Kidney (tissue), 13 donors: ENCODE measurements at regions not wholly inside any gene's neighbourhood (a gene's known extent, or its start where the extent isn't known, plus 50 kb on each side); places are given as distances from the start of the nearest gene placed in this dataset.

Source experiments
- DNase-seq, 5 donors: peaks; one replicate each; pipeline ENCODE4 v3.0.0-alpha.2; 2013 to 2020
- FAIRE-seq: peaks from 2 replicates; lab custom pipeline; 2012; peaks lifted over from hg19 to GRCh38; lab: Jason Lieb, UNC
- H3K27ac ChIP-seq, 2 donors: one replicate each; pipeline ENCODE4 v1.7.0; 2013; ENCODE audit warnings: low read depth in 2 of 2, low read length in 2 of 2, inconsistent platforms in 1 of 2
- H3K27me3 ChIP-seq: one replicate; pipeline ENCODE4 v1.7.1; 2013; ENCODE audit warnings: low read length, inconsistent platforms; ENCODE audit not compliant: control insufficient read depth, insufficient read depth
- H3K36me3 ChIP-seq, 3 donors: one replicate each; pipeline versions ENCODE4 v1.7.0 to v1.7.1; 2013; ENCODE audit warnings: low read length in 3 of 3, control low read depth in 1 of 3, inconsistent platforms in 1 of 3; ENCODE audit not compliant: insufficient read depth in 3 of 3, control insufficient read depth in 2 of 3
- H3K4me1 ChIP-seq, 3 donors: one replicate each; pipeline versions ENCODE4 v1.7.0 to v1.7.1; 2013; ENCODE audit warnings: low read length in 3 of 3, inconsistent platforms in 1 of 3, low read depth in 1 of 3; ENCODE audit not compliant: control insufficient read depth in 2 of 3, insufficient read depth in 2 of 3
- H3K4me3 ChIP-seq, 3 donors: one replicate each; pipeline versions ENCODE4 v1.7.0 to v1.8.1; 2013; ENCODE audit warnings: low read length in 3 of 3, control low read depth in 1 of 3, inconsistent platforms in 1 of 3
- H3K9ac ChIP-seq, 3 donors: one replicate each; pipeline versions ENCODE4 v1.7.0 to v1.7.1; 2013; ENCODE audit warnings: low read length in 3 of 3, control low read depth in 1 of 3, inconsistent platforms in 1 of 3
- H3K9me3 ChIP-seq, 3 donors: one replicate each; pipeline versions ENCODE4 v1.7.0 to v1.7.1; 2013; ENCODE audit warnings: low read length in 3 of 3, control low read depth in 1 of 3, inconsistent platforms in 1 of 3; ENCODE audit not compliant: control insufficient read depth in 2 of 3, insufficient read depth in 1 of 3
- CTCF ChIP-seq: IDR thresholded peaks from 3 replicates; pipeline ENCODE4 v1.5.1; 2012; ENCODE audit warnings: mild to moderate bottlenecking, moderate library complexity, borderline replicate concordance; ENCODE audit not compliant: insufficient read depth; ENCODE audit errors: extremely low read depth
- intact Hi-C: fragments of 100-400 bp; cut with DNase I; formaldehyde crosslinking; loops from one replicate; pipeline ENCODE4 v1.11.1; 2022
- donor health status: control.
- donor health status: control.
- donor health status: control.
- donor health status: control.
- donor health status: control.
- donor health status: DM: yes; HTN: yes; CAD: no.
- donor health status: Normal renal cell carcinoma (clear cell type).

GRCh38 chr2:13942111-13942510, 690.4 kb upstream of the LRATD1 start:
- H3K27me3 ChIP-seq, result no peaks in the 10 kb centered on the region
- H3K9ac ChIP-seq, result no peak overlapping the region
- FAIRE-seq (no peak), DNase-seq (no peak)
- intact Hi-C loops, result no loop called here
- no peak overlapping the region for H3K4me3 ChIP-seq
- no peaks in the 10 kb centered on the region for H3K36me3 ChIP-seq
- H3K9me3 ChIP-seq, result no peaks in the 10 kb centered on the region
- no peaks in the 10 kb centered on the region for H3K4me1 ChIP-seq
- no peak for TF ChIP-seq CTCF
- H3K27ac ChIP-seq, result no peak overlapping the region

DNA sequence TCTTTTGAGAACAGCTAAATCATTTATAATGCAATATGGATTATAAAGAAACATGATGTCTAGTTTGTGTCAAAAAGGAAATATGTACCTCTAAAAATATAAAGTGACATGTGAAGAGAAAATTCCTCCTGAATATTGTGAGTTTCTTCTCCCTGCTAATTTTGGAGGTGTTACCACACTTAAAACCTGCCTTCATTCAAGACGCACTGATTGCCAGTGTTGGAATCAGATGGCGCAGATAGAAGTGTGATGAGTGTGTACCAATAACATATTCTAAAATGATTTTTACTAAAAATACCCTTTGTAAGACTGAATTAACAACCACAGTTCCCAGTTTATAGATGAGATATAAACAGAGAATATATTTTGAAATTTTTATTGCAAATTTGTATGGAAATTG, 681.8 kb upstream of the LRATD1 start:
- Histone ChIP-seq H3K36me3 (no peaks in the 10 kb centered on the region), H3K9ac (no peak overlapping the region), H3K27ac (no peak overlapping the region), H3K4me3 (no peak overlapping the region), H3K27me3 (no peaks in the 10 kb centered on the region), H3K9me3 (no peaks in the 10 kb centered on the region), H3K4me1 (no peaks in the 10 kb centered on the region)
- TF ChIP-seq CTCF, result no peak
- DNase-seq (no peak), FAIRE-seq (no peak)
- intact Hi-C loops, result no loop called here

GRCh38 chr2:13968811-13969210, 663.7 kb upstream of the LRATD1 start:
- no peaks in the 10 kb centered on the region for H3K27me3 ChIP-seq
- no peak overlapping the region for H3K4me3 ChIP-seq
- H3K36me3 ChIP-seq, result no peaks in the 10 kb centered on the region
- no peak for FAIRE-seq
- H3K9me3 ChIP-seq, result no peaks in the 10 kb centered on the region
- H3K4me1 ChIP-seq, result no peaks in the 10 kb centered on the region
- H3K27ac ChIP-seq, result no peak overlapping the region
- H3K9ac ChIP-seq, result no peak overlapping the region
- intact Hi-C loops, result no loop called here
- DNase-seq, result no peak
- TF ChIP-seq CTCF, result no peak

GRCh38 chr2:13986119-13986720, 646.3 kb upstream of the LRATD1 start:
- H3K36me3 ChIP-seq, result no peaks in the 10 kb centered on the region
- H3K4me1 ChIP-seq, result no peaks in the 10 kb centered on the region
- FAIRE-seq, result no peak
- intact Hi-C loops, result no loop called here
- H3K9me3 ChIP-seq, result no peaks in the 10 kb centered on the region
- TF ChIP-seq CTCF, result no peak
- DNase-seq, result no peak
- H3K4me3 ChIP-seq, result no peak overlapping the region
- no peak overlapping the region for H3K27ac ChIP-seq
- H3K9ac ChIP-seq, result no peak overlapping the region
- no peaks in the 10 kb centered on the region for H3K27me3 ChIP-seq
